ENCODE measurements at regions not wholly inside any gene's neighbourhood (a gene's known extent, or its start where the extent isn't known, plus 50 kb on each side); places are given as distances from the start of the nearest gene placed in this dataset.

GRCh38 chr2:22596306-22596705 lies 788.7 kb upstream of the KLHL29 start:
- FAIRE-seq (no peak), DNase-seq (ENCODE audit: low spot score in 2 of 2) (no peak)

DNA sequence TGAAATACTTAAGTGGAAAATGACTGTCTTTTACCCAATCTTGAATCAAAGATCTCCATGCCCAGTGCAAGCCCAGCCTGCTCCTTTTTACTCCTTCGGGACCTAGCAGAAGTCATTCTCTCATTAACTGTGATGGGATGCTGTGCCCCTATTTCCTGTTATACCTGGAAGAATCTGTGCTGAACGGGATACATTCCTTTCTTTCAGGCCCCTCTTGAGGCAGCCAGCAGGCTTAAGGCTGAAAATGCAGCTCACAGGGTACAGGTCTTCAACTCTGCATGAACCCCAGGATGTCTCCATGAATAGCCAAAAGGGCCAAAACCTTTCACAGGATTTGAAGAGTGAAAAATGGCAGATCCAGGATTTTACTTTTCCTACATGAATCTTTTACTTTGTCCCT lies 784.8 kb upstream of the KLHL29 start:
- FAIRE-seq (no peak), DNase-seq (ENCODE audit: low spot score in 2 of 2) (no peak)

- FAIRE-seq (no peak), DNase-seq (ENCODE audit: low spot score in 2 of 2) (no peak)
These were observed 784.0 kb upstream of the KLHL29 start for GRCh38 chr2:22600999-22601398.

GRCh38 chr2:22604136-22604535 lies 780.8 kb upstream of the KLHL29 start:
- DNase-seq (ENCODE audit: low spot score in 2 of 2) (no peak), FAIRE-seq (no peak)

DNA sequence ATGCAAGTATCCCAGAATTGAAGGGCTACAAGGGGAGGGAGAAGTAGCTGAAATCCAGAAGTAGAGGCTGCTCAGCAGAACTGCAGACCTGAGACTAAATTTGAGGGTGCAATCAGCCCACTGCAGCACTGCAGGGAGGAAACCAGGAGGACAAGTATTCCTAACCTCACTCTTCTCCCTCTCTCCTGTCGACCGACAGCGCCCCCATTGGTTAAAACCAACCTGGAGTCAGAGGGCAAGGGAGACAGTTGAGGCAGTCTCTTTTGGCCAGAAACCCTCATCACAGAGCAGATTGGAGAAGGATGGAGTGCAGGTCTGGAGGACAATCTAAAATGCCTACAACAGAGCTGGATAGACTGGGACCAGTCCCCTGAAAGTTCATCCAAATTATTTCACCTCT lies 768.9 kb upstream of the KLHL29 start:
- DNase-seq (ENCODE audit: low spot score in 2 of 2) (no peak), FAIRE-seq (no peak)

DNA sequence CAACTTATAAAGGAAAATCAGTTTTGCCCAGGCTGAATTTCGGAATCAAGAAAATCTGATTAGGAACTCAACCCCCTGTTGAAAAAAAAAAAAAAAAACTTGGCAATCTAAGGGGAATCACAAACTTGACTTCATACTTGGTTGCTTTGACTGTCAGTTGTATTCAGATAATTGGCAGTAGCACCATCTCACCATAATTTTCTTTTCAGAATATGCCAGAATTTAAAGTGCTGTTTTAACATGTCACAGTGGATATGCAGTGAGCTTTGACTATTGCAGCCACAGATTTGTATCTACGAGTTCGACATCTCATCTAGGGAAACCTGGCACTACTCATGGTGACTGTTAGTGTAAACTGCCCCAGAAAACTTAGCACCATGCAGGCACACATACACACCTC lies 761.4 kb upstream of the KLHL29 start:
- no peak for FAIRE-seq
- DNase-seq (ENCODE audit: low spot score in 2 of 2): no peak

GRCh38 chr2:22626621-22627020 lies 758.4 kb upstream of the KLHL29 start:
- FAIRE-seq: no peak
- no peak for DNase-seq (ENCODE audit: low spot score in 2 of 2)

DNA sequence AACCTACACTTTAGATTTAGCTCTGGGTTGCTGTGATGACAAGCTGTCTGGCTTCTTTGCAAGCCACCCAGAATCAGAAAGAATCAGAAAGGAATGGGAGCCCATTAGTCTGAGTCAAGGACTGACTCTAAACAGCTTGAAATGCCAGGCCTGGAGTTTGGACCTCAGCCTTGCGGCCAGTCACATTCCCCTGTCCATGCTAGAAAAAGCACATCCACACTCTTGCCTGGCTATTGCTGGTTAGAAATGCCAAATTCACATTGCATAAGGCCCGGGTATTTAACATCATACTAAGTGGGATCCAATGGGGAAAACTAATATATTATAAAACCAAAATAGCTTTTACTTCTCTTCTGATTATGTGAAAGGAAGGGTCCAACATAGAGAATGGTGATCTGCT lies 756.8 kb upstream of the KLHL29 start:
- DNase-seq (ENCODE audit: low spot score in 2 of 2): no peak
- FAIRE-seq: no peak

GRCh38 chr2:22628906-22629305 lies 756.1 kb upstream of the KLHL29 start:
- DNase-seq (ENCODE audit: low spot score in 2 of 2) (no peak), FAIRE-seq (no peak)

DNA sequence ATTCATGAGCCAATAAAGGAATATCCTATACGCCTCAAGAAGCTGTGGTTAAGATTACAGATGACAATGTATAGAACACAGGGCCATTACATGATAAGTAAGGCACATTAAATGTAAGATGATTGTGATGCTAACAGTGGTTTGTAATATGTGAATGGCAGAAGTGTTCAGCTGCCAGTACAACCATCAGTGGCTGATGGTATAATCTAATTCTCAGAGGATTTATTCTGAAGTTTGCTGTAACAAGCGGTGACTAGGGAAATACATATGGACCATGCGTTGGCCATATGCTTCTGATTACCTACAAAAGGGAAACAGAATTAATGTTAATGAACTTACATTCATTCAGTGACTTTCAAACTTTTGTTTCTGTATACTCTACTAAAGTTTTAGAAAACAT lies 750.8 kb upstream of the KLHL29 start:
- FAIRE-seq: no peak
- DNase-seq (ENCODE audit: low spot score in 2 of 2): no peak

DNA sequence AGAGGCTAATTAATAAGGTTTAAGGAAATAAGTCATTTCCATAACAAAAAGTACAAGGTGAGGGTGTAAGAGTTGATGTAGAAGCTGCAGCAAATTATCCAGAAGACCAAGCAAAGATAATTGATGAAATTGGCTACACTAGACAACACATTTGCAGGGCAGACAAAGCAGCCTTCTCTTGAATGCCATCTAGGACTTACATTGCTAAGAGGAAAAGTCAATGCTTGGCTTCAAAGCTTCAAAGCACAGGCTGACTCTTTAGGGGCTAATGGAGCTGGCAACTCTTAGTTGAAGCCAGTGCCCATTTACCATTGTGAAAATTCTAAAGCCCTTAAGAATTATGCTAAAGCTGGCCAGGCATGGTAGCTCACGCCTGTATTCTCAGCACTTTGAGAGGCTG lies 728.6 kb upstream of the KLHL29 start:
- FAIRE-seq: no peak
- no peak for DNase-seq (ENCODE audit: low spot score in 2 of 2)

GRCh38 chr2:22673529-22673928 lies 711.5 kb upstream of the KLHL29 start:
- no peak for FAIRE-seq
- no peak for DNase-seq (ENCODE audit: low spot score in 2 of 2)

DNA sequence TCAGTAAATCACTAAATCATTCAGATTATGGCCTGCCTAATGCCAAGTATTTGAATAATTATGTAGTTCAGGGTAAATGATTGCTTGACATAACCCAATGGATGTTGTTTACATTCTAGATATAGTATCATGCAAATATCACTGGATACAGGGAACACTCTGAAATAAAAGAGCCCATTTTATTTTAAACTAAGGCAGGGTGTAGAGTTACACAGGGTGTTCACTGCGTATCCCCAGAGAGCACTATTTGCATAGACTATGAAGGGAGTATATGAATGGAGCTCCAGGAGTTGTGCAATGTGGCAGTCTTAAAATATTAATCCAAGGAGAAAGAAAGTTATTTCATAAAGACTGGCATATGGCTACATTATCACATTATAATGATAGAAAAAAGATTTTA lies 701.1 kb upstream of the KLHL29 start:
- DNase-seq (ENCODE audit: low spot score in 2 of 2) (no peak), FAIRE-seq (no peak)

GRCh38 chr2:22690096-22690495 lies 694.9 kb upstream of the KLHL29 start:
- DNase-seq (ENCODE audit: low spot score in 2 of 2): no peak
- no peak for FAIRE-seq

GRCh38 chr2:22691666-22692065 lies 693.3 kb upstream of the KLHL29 start:
- DNase-seq (ENCODE audit: low spot score in 2 of 2) (no peak), FAIRE-seq (no peak)

DNA sequence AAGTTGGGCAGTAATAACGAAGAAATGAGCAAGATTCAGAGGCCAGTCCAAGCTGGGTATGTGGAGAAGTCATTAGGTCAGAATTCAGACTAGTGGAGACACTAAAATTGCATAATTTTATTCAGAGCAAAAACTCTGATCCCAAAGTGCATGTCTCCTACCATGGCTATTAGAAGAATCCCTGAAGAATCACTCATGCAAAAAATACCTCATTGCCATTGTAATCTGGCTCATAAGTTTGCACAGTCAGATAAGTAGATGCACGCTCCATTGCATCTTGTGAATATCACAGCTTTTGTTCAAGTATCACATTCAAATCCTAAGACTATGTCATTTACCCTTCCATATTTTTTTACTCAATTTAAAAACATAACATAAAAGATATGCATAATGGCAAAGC lies 692.2 kb upstream of the KLHL29 start:
- no peak for DNase-seq (ENCODE audit: low spot score in 2 of 2)
- no peak for FAIRE-seq

- DNase-seq (ENCODE audit: low spot score in 2 of 2) (no peak), FAIRE-seq (no peak)
These were observed 690.7 kb upstream of the KLHL29 start for GRCh38 chr2:22694300-22694699.

DNA sequence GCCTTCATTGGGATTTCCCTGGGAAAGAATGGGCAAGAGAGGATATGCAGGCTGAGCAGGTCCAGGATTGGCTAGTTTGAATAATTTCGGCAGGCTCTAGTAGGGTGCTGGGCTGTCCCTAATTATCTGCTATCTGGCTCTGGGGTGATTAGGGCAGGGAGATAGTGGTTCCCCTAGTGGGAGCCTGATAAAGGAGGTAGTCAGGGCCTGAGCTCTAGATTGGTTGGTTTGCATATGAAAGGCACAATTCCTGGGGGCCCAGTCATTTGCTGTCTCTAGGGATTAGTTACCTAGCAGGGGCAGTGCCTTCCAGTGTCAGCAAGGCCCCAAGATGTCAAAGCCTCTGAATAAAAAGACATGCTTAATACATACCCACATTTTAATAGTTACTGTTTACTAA lies 690.1 kb upstream of the KLHL29 start:
- DNase-seq (ENCODE audit: low spot score in 2 of 2) (no peak), FAIRE-seq (no peak)

DNA sequence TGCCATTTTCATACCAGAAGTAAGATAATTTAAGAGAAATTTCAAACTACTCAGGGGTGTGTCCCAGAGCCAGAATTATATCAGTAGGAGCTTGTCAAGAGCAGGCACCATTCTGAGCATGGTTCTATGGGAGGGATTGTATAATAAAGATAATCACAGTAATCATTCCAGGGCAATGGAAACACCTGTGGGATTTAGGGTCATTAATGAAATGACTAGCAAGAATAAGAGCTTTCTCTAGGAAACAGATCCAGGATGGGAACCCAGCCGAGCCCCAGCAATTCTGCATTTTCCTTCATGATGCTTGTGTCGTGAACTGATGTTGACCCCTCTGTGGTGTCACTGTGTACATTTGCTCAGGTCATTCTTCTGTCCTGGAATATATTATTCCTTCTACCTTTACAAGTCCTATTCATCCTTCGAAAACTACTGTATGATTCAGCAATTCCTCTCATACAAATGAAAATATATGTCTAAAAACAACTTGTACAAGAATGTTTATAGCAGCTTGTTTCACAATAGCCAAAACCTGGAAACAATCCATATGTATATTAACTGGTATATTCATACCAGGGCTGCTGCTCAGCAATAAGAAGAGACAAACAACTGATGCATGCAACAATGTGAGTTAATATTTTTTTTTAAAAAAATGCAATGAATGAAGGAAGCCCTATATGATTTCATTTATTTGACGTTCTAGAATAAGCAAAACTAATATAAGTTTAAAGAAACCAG lies 687.8 kb upstream of the KLHL29 start:
- FAIRE-seq (no peak), DNase-seq (ENCODE audit: low spot score in 2 of 2) (no peak)

DNA sequence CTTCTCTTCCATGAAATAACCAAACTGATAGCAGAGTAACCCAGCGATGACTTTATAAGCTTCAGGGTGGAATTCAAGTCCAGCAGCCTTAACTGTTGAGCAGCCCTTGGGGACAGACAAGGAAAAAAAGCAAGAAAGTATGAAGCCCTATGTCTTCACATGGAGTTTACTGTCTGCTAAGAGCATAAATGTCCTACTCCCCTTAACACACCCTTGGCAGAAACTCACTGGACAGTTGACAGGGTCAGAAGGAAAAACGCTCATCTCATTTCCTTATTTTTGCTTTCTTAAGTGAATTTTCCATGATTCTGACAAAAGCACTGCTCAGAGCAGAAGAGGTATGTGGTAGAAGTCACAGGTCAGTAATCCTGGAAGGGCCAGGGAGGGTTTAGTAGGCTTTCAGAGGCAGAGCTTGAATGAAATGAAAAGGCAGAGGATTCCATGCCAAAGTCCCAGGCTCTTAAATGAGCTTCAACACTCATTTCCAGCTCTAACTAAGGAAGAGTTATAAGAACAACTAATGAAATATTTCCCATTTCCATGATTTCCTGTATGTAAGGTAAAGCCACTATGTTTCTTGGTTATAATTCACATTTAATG lies 683.3 kb upstream of the KLHL29 start:
- FAIRE-seq: no peak
- no peak for DNase-seq (ENCODE audit: low spot score in 2 of 2)

GRCh38 chr2:22703286-22703920 lies 681.6 kb upstream of the KLHL29 start:
- FAIRE-seq (no peak), DNase-seq (ENCODE audit: low spot score in 2 of 2) (no peak)

- FAIRE-seq (no peak), DNase-seq (ENCODE audit: low spot score in 2 of 2) (no peak)
These were observed 665.6 kb upstream of the KLHL29 start for GRCh38 chr2:22719396-22719795.

Data from frontal cortex (tissue), 3 donors.